SU-DHL-6 (cell line): ENCODE measurements at regions not wholly inside any gene's neighbourhood (a gene's known extent, or its start where the extent isn't known, plus 50 kb on each side); places are given as distances from the start of the nearest gene placed in this dataset.

ENCODE experiments used
- EZH2phosphoT487 ChIP-seq: fragments of 200-600 bp; sonication (generic), shearing (Covaris generic); conservative IDR thresholded peaks from 2 replicates; pipeline ENCODE4 v1.6.1; 2018; ENCODE audit warnings: mild to moderate bottlenecking, antibody characterized with exemption, low read length, moderate library complexity, mixed read lengths
- TF ChIP-seq, protein P1 (sequence below): fragments of 200-600 bp; sonication (generic); IDR thresholded peaks from one replicate; pipeline ENCODE4 v1.5.1; 2017; ENCODE audit warnings: antibody characterized with exemption, mild to moderate bottlenecking, low read length, moderate library complexity; ENCODE audit not compliant: insufficient read depth, poor library complexity, severe bottlenecking

DNA sequence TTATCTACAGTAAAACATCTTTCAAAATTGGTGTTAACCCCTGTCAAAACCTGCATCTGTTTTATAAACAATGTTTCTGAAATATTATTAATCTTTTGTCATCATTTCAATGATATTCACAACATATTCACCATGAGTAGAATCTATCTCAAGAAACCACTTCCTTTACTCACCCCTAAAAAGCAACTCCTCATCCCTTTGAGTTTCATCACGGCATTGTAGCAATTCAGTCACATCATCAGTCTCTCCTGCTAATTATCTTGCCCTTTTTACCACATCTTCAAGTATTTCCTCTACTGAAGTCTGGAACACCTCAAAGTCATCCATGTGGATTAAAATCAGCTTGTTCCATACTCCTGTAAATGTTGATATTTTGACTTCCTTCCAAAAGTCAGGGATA lies 415.3 kb upstream of the TECRL start:
- TF ChIP-seq, protein P1, sequence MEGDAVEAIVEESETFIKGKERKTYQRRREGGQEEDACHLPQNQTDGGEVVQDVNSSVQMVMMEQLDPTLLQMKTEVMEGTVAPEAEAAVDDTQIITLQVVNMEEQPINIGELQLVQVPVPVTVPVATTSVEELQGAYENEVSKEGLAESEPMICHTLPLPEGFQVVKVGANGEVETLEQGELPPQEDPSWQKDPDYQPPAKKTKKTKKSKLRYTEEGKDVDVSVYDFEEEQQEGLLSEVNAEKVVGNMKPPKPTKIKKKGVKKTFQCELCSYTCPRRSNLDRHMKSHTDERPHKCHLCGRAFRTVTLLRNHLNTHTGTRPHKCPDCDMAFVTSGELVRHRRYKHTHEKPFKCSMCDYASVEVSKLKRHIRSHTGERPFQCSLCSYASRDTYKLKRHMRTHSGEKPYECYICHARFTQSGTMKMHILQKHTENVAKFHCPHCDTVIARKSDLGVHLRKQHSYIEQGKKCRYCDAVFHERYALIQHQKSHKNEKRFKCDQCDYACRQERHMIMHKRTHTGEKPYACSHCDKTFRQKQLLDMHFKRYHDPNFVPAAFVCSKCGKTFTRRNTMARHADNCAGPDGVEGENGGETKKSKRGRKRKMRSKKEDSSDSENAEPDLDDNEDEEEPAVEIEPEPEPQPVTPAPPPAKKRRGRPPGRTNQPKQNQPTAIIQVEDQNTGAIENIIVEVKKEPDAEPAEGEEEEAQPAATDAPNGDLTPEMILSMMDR = no peak
- no peak for TF ChIP-seq EZH2phosphoT487
